Nephron progenitor cell (in vitro differentiated cells): ENCODE measurements at regions not wholly inside any gene's neighbourhood (a gene's known extent, or its start where the extent isn't known, plus 50 kb on each side); places are given as distances from the start of the nearest gene placed in this dataset.

Experiments used
- DNase-seq: peaks from one replicate; pipeline ENCODE4 v3.0.0; 2021
- H3K27ac Mint-ChIP-seq: 2 replicates; pipeline ENCODE4 v1.8.0; 2021; ENCODE audit warnings: mild to moderate bottlenecking, moderate library complexity, mixed read lengths
- H3K27me3 Mint-ChIP-seq: 2 replicates; pipeline ENCODE4 v1.8.0; 2021; ENCODE audit warnings: mild to moderate bottlenecking, low read depth, mixed read lengths; ENCODE audit not compliant: poor library complexity
- H3K36me3 Mint-ChIP-seq: 2 replicates; pipeline ENCODE4 v1.8.0; 2021; ENCODE audit warnings: low read depth, mixed read lengths
- H3K4me1 Mint-ChIP-seq: 2 replicates; pipeline ENCODE4 v1.8.0; 2021; ENCODE audit warnings: mixed read lengths
- H3K4me3 Mint-ChIP-seq: 2 replicates; pipeline ENCODE4 v1.8.0; 2021; ENCODE audit warnings: mild to moderate bottlenecking, moderate library complexity, mixed read lengths
- H3K9me3 Mint-ChIP-seq: 2 replicates; pipeline ENCODE4 v1.8.0; 2021; ENCODE audit warnings: mild to moderate bottlenecking, moderate library complexity, mixed read lengths
- TF ChIP-seq, protein P1 (sequence below): fragments of 200-600 bp; sonication (generic); IDR thresholded peaks from 2 replicates; pipeline ENCODE4 v1.5.0; 2021; ENCODE audit warnings: antibody characterized with exemption

DNA sequence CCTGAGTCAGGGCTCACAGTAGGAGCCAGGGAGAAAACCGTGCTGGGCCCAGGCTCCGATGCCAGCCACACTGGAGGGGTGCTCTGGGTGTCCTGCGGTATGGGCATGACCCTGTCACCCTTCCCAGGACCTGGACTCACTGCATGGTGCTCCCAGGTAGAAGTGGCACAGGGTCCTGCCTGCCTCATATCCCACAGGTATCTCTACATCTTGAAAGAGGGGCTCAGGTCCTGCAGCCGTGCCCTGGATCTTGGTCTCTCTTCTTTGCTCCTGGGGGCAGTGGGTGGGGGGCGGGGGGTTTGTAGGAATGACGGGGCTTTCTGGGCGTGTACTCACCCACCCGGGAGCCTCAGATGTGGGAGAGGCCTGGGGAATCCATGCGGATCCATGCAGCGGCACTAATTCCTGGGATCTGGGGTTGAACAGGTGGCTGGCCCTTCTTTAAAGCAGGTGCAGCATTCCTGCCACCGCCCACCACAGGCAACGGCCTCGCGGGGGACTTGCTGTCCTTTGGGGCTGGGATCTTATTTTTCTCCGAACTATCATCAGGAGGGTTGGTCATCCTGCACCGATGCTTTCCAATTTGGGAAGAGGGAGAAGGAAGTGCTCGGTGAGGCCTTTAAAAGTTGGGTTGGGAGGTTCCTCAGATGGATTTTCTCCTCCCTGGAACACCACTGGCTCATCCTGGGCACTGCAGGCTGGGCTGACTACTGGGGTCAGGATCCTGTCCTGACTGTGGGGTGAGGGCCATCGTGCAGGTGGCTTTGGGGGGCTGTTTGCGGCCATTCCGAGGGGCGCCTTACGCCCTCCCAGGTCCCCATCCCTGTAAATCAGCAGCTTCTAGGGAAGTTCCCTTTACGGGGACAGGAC lies 886.4 kb downstream of the BRD1 start:
- Mint-ChIP-seq H3K27ac (no peak overlapping the region), H3K27me3 (peaks cover 15% of the 10 kb centered on the region), H3K4me3 (no peak overlapping the region), H3K4me1 (peaks cover 20% of the 10 kb centered on the region), H3K36me3 (no peaks in the 10 kb centered on the region), H3K9me3 (peaks cover 8% of the 10 kb centered on the region)
- TF ChIP-seq, protein P1, sequence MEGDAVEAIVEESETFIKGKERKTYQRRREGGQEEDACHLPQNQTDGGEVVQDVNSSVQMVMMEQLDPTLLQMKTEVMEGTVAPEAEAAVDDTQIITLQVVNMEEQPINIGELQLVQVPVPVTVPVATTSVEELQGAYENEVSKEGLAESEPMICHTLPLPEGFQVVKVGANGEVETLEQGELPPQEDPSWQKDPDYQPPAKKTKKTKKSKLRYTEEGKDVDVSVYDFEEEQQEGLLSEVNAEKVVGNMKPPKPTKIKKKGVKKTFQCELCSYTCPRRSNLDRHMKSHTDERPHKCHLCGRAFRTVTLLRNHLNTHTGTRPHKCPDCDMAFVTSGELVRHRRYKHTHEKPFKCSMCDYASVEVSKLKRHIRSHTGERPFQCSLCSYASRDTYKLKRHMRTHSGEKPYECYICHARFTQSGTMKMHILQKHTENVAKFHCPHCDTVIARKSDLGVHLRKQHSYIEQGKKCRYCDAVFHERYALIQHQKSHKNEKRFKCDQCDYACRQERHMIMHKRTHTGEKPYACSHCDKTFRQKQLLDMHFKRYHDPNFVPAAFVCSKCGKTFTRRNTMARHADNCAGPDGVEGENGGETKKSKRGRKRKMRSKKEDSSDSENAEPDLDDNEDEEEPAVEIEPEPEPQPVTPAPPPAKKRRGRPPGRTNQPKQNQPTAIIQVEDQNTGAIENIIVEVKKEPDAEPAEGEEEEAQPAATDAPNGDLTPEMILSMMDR = no peak
- DNase-seq = no peak

DNA sequence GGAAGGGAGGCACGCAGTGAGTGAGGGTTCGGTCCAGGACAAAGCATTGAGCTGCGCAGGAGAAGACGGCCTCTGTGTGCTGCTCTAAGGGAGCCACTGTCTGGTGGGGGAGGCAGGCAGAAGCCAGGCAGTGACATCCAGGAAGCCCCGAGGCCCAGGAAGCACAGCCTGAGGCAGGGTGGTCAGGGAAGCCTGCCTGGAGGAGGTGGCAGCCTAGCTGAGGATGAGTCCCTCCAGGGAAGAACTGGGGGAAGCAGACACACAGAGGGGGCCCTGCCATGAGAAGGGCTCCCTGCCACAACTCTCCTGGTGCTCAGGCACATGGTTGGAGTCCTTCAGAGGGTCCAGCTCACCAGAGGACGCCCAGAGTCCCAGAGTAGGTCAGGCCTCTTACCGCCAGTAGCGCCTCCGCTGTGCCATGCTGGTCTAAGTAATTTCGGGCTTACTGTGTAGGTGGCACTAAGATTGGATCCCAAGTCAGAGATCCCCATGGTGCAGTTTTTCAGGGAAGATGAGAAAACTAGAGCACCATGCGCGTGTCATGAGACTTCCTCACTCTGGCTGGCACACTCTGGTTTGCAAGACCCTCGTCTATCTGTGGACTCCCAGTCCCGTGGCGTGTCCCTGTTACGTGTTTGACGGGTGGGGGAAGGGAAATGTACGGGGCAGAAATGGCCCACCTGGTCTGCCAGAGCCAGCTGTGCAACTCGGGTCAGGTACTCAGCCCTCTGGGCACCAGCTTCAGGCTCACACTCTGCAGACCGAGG lies 887.2 kb downstream of the BRD1 start:
- Mint-ChIP-seq H3K27ac (peak overlapping the region; percentile 68), H3K4me1 (peaks cover 20% of the 10 kb centered on the region), H3K4me3 (no peak overlapping the region), H3K27me3 (peaks cover 15% of the 10 kb centered on the region), H3K9me3 (peaks cover 16% of the 10 kb centered on the region), H3K36me3 (no peaks in the 10 kb centered on the region)
- no peak for DNase-seq
- TF ChIP-seq, protein P1 = no peak

DNA sequence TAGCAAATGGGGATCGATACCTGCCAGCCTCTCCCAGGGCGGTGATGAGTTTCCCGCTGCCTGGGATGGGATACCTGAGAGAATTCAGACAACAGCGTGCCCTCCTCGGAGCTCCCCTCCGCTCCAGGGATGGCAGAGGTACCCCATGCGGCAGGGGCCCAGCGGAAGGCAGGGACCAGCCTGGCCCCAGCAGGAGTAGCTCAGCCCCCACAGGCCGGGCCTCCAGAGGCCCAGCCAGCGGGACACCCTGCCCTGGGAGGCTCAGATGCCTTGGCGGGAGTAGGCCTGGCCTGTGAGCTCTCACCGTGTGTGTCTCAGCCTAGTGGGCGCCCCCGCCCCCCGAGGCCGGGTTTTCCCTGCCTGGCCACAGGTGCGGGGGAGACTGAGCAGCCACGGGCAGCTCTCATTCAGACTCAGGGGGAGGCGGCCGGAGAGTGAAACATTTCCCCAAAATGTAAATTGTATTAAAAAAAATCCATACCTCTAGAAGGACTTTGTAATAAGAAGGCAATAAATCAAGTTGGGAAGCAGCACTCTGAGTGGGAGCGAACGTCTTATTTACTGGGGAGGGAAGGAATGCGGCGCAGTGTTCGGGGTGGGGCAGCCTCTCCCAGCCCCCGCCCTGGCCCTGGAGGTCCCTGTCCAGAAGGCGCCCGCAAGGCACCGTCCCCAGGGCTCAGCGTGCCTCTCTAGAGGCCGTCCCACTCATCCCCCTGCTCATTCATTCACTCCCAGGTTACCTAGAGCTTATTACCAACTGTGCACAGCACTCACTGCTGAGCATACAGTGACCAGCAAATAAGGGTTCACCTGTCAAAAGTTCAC lies 888.0 kb downstream of the BRD1 start:
- TF ChIP-seq, protein P1 = no peak
- no peak for DNase-seq
- Mint-ChIP-seq H3K27me3 (peaks cover 16% of the 10 kb centered on the region), H3K36me3 (no peaks in the 10 kb centered on the region), H3K27ac (no peak overlapping the region), H3K4me3 (no peak overlapping the region), H3K9me3 (peaks cover 24% of the 10 kb centered on the region), H3K4me1 (peaks cover 18% of the 10 kb centered on the region)

DNA sequence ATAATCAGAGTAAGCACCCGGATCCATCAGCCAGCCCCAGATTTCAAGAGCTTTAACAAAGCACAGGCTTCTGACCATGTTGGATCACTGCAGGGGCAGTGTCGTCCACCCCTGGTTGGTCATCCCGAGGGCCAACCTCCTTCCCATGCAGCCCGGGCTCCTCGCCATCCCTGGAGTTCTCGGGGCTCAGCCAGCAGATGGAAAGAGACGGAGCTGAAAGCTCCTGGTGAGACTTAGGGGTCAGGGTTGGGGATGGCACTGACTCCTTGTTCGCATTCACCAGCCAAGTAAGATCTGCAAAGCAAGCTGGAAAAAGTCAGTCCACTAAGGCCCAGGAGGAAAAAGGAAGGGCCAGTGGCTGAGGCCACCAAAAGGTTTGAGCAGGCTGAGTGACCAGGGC lies 888.9 kb downstream of the BRD1 start:
- H3K9me3 Mint-ChIP-seq = peaks cover 33% of the 10 kb centered on the region
- H3K27me3 Mint-ChIP-seq = peaks cover 18% of the 10 kb centered on the region
- DNase-seq = no peak
- H3K36me3 Mint-ChIP-seq = no peaks in the 10 kb centered on the region
- H3K4me1 Mint-ChIP-seq = peaks cover 16% of the 10 kb centered on the region
- H3K4me3 Mint-ChIP-seq = no peak overlapping the region
- no peak overlapping the region for H3K27ac Mint-ChIP-seq
- TF ChIP-seq, protein P1 = no peak

DNA sequence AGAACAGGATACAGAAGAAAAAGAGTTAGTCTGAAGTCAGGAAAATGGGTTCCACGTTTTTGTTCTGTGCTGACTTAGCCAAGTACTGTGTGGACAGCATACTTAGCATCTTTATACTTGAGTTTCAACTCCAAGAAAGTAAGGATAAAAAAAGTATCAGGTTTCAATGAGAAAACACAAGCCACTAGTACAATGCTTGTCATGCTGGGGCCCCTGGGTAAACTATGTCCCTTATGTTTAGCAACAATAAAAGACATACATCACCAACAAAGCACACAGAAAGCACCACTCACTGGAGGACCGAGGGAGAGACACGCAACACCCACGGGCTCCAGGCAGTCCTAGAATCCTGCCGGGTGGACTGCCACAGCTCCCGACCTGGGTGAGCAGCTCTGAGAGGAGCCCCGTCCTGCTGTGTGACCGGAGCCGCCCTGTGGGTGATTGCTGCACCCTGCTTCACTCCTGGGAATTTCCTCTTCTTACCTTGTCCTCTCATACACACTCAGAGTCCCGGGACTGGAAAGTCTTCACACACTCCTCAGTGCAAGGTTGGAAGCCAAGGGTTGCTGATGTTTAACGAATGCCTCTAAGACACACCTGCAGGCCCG lies 890.5 kb downstream of the BRD1 start:
- peaks cover 18% of the 10 kb centered on the region for H3K27me3 Mint-ChIP-seq
- peaks cover 8% of the 10 kb centered on the region for H3K4me1 Mint-ChIP-seq
- H3K4me3 Mint-ChIP-seq = no peak overlapping the region
- H3K9me3 Mint-ChIP-seq = peaks cover 39% of the 10 kb centered on the region
- TF ChIP-seq, protein P1 = no peak
- no peak for DNase-seq
- no peaks in the 10 kb centered on the region for H3K36me3 Mint-ChIP-seq
- no peak overlapping the region for H3K27ac Mint-ChIP-seq
